ENCODE measurements at regions not wholly inside any gene's neighbourhood (a gene's known extent, or its start where the extent isn't known, plus 50 kb on each side); places are given as distances from the start of the nearest gene placed in this dataset.

DNA sequence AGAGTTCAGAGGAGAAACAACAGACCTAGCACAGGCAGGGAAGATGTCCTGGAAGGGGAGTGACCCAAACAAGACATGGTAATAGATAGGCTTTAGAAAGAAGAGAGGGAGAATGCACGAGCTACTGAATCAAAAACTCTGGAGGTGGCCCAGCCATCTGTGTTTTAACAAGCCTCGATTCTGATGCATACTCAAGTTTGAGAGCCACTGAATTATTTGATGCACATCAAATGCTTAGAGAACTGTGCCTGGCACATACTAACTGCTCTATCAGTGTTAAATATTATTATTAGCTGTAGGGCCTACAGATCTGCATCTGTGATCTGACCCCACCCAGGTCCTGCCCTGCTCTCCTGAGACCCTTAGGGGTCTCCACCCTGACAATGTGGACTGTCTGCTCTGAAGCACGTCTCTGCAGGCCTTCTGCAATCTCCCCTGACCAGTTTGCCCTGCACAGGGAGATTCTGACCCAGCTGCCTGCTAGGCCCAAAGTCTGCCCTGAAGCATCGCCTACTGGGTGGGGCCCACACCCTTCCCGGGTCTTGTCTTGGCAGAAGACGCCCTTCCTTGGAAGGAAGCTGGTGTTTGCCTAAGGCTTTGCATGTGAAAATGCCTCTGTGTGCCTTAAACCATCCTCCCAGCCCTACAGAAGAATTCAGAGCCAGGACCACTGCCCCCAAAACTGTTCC, 201.5 kb upstream of the KLF3 start:
- TF ChIP-seq CTCF (IDR thresholded peaks at IDR 0.05; ENCODE audit: low read length) (no peak), EZH2 (IDR thresholded peaks at IDR 0.05; ENCODE audit: borderline replicate concordance, low read length) (no peak)

All from OCI-LY1 (cell line).